Muscle layer of duodenum (tissue), 2 donors: ENCODE measurements at regions not wholly inside any gene's neighbourhood (a gene's known extent, or its start where the extent isn't known, plus 50 kb on each side); places are given as distances from the start of the nearest gene placed in this dataset.
"Not testable (repeated sequence)": the region's sequence is repeated elsewhere in the genome, so short reads cannot be mapped to it uniquely, and the experiment has no call there.

ENCODE experiments used
- H3K27ac ChIP-seq: one replicate; pipeline ENCODE4 v1.7.0; 2013; ENCODE audit warnings: mild to moderate bottlenecking, low read length
- H3K27me3 ChIP-seq: one replicate; pipeline ENCODE4 v1.7.0; 2013; ENCODE audit warnings: low read depth, mild to moderate bottlenecking, control low read depth, low read length
- H3K36me3 ChIP-seq, 2 donors: one replicate each; pipeline ENCODE4 v1.7.0; 2013; ENCODE audit warnings: low read length in 2 of 2, control low read depth in 1 of 2, mild to moderate bottlenecking in 1 of 2; ENCODE audit not compliant: insufficient read depth in 2 of 2, control insufficient read depth in 1 of 2
- H3K4me1 ChIP-seq, 2 donors: one replicate each; pipeline ENCODE4 v1.7.0; 2013; ENCODE audit warnings: low read length in 2 of 2, mild to moderate bottlenecking in 2 of 2, control low read depth in 1 of 2, moderate library complexity in 1 of 2; ENCODE audit not compliant: insufficient read depth in 2 of 2, control insufficient read depth in 1 of 2
- H3K4me3 ChIP-seq, 2 donors: one replicate each; pipeline ENCODE4 v1.7.0; 2013; ENCODE audit warnings: low read length in 2 of 2, low read depth in 1 of 2, mild to moderate bottlenecking in 1 of 2
- H3K9me3 ChIP-seq, 2 donors: one replicate each; pipeline ENCODE4 v1.7.0; 2013; ENCODE audit warnings: low read length in 2 of 2, control low read depth in 1 of 2, mild to moderate bottlenecking in 1 of 2; ENCODE audit not compliant: control insufficient read depth in 1 of 2
- donor health status: healthy.

DNA sequence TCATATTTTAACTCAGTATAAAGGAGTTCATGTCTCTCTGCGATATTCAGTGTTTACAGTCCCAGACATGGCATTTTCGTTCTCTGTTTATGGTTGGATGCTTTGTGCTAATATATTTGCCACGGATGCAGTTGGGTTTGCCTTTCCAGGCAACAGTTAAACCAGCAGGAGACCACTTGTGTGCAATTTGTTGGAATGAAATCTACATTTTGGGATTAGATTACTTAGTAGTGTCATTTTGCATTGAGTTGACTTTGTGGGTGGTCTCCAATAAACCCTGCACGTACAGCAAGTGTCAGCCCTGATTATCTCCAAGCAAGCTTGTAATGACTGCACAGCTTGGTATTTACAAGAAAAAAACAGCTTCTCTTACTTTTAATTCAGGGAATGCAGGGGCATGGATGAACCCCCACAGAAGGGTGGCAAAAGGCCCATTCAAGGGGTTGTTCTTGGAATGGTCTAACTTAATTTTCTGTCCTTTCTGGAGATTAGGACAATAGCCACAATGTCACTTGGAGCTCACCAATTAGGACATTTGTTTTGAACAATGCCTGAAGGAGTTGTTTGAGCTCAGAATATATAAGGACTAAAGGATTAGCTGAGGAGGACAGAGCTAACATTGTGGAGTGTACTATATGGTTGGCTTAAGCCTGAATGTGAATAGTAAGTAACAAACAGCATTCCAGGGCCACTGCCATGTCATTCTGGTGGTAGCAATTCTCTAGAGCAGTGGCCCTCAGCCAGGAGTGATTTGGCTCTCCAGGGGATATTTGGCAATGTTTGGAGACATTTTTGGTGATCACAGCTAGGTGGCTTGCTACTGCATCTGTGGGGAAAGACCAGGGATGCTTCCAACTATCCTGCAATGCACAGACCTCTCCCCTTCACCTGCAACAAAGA lies 121.5 kb downstream of the SLC4A3 start:
- Histone ChIP-seq H3K4me3 (no peak overlapping the region), H3K27me3 (no peaks in the 10 kb centered on the region)

DNA sequence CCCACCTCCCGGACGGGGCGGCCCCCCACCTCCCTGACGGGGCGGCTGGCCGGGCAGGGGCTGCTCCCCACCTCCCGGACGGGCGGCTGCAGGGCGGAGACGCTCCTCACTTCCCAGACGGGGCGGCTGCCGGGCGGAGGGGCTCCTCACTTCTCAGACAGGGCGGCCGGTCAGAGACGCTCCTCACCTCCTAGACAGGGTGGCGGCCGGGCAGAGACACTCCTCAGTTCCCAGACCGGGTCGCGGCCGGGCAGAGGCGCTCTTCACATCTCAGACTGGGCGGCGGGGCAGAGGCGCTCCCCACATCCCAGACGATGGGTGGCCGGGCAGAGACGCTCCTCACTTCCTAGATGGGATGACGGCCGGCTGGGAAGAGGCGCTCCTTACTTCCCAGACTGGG lies 123.7 kb downstream of the SLC4A3 start:
- H3K9me3 ChIP-seq, H3K4me1 ChIP-seq, H3K27me3 ChIP-seq, H3K36me3 ChIP-seq, H3K4me3 ChIP-seq, H3K27ac ChIP-seq: not testable (repeated sequence)

More for the DNA sequence above, 121.5 kb downstream of the SLC4A3 start:
- Histone ChIP-seq H3K36me3 (no peaks in the 10 kb centered on the region), H3K4me1 (peaks cover 0 to 7% of the 10 kb centered on the region in 2 donors), H3K9me3 (no peaks in the 10 kb centered on the region), H3K27ac (no peak overlapping the region)

DNA sequence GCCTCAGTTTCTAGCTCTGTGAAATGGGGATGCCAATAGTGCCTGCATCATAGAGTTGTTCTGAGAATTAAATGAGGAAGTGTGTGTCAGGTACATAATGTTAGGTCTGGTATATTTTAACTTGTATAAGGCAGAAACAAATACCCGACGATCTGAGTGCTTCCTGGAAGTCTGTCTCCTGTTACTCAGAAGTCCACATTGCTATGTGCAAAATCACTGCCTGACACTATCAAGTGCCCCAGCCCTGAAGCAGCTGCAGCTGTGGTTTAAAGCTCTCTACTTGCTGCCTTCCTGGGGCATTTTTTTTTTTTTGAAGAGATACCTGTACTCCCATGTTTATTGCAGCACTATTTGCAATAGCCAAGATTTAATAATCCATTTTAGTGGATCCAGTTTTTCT lies 125.3 kb downstream of the SLC4A3 start:
- no peak overlapping the region for H3K4me3 ChIP-seq
- H3K9me3 ChIP-seq, result no peaks in the 10 kb centered on the region
- no peaks in the 10 kb centered on the region for H3K36me3 ChIP-seq
- no peaks in the 10 kb centered on the region for H3K4me1 ChIP-seq
- no peak overlapping the region for H3K27ac ChIP-seq
- no peaks in the 10 kb centered on the region for H3K27me3 ChIP-seq

- Histone ChIP-seq H3K9me3 (no peaks in the 10 kb centered on the region), H3K4me1 (no peaks in the 10 kb centered on the region), H3K36me3 (no peaks in the 10 kb centered on the region), H3K4me3 (no peak overlapping the region), H3K27ac (no peak overlapping the region), H3K27me3 (no peaks in the 10 kb centered on the region)
These were observed 131.7 kb downstream of the SLC4A3 start for GRCh38 chr2:219758907-219759680.

DNA sequence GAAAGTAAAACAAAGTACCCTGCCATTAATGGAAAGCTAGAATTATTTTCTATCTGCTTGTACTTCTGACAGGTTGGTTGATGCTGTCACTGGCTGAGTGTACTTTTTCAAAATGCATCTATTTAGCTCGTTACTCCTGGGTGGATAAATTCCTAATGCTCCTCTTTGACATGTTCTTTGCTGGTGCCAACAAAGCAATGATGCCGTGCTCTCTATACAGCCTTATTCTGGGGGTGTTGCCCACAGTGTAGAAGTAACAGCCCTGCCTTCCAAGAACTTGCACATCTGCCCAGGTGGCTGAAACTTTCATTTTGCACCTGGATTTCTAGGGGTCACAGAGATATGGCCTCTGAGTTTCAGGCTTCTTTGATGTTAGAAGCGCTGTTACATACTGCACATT lies 132.4 kb downstream of the SLC4A3 start:
- Histone ChIP-seq H3K4me3 (no peak overlapping the region), H3K9me3 (no peaks in the 10 kb centered on the region), H3K36me3 (no peaks in the 10 kb centered on the region), H3K27ac (no peak overlapping the region), H3K27me3 (no peaks in the 10 kb centered on the region), H3K4me1 (no peaks in the 10 kb centered on the region)

GRCh38 chr2:219765231-219765911 lies 137.9 kb downstream of the SLC4A3 start:
- Histone ChIP-seq H3K27me3 (no peaks in the 10 kb centered on the region), H3K9me3 (no peaks in the 10 kb centered on the region), H3K36me3 (no peaks in the 10 kb centered on the region), H3K4me3 (no peak overlapping the region), H3K27ac (no peak overlapping the region), H3K4me1 (no peaks in the 10 kb centered on the region)

GRCh38 chr2:219766658-219767057 lies 139.2 kb downstream of the SLC4A3 start:
- Histone ChIP-seq H3K4me3 (no peak overlapping the region), H3K36me3 (no peaks in the 10 kb centered on the region), H3K27ac (no peak overlapping the region), H3K9me3 (no peaks in the 10 kb centered on the region), H3K27me3 (no peaks in the 10 kb centered on the region), H3K4me1 (no peaks in the 10 kb centered on the region)

- no peaks in the 10 kb centered on the region for H3K27me3 ChIP-seq
- H3K4me1 ChIP-seq, result no peaks in the 10 kb centered on the region
- H3K36me3 ChIP-seq, result no peaks in the 10 kb centered on the region
- no peaks in the 10 kb centered on the region for H3K9me3 ChIP-seq
- H3K4me3 ChIP-seq, result no peak overlapping the region
- no peak overlapping the region for H3K27ac ChIP-seq
These were observed 141.9 kb downstream of the SLC4A3 start for GRCh38 chr2:219769090-219769910.

- Histone ChIP-seq H3K4me3 (no peak overlapping the region), H3K9me3 (no peaks in the 10 kb centered on the region), H3K27me3 (no peaks in the 10 kb centered on the region), H3K27ac (no peak overlapping the region), H3K36me3 (no peaks in the 10 kb centered on the region), H3K4me1 (no peaks in the 10 kb centered on the region)
These were observed 144.7 kb downstream of the SLC4A3 start for GRCh38 chr2:219772103-219772635.

DNA sequence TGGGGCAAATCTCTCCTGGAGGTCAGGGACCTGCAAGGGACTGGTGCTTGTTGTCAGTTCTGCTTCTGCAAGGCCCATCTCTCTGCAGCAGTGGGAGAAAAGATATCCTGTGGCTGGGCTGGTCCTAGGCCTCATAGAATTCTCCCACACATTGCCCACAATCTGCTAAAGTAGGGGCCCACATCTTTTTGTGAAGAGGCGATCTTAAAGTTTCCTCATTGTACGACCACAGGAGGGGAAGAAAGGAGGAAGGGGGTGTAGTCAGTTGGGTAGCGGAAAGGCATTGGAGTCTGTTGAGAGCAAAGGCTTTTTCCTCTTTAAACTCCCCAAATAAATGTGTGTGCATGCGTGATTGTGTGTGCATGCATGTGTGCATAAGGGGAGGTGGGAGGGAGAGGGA lies 145.3 kb downstream of the SLC4A3 start:
- Histone ChIP-seq H3K36me3 (no peaks in the 10 kb centered on the region), H3K4me3 (no peak overlapping the region), H3K4me1 (no peaks in the 10 kb centered on the region), H3K27ac (no peak overlapping the region), H3K9me3 (no peaks in the 10 kb centered on the region), H3K27me3 (no peaks in the 10 kb centered on the region)
